ENCODE measurements at regions not wholly inside any gene's neighbourhood (a gene's known extent, or its start where the extent isn't known, plus 50 kb on each side); places are given as distances from the start of the nearest gene placed in this dataset.

- POLR2A ChIA-PET (ENCODE audit: unreplicated experiment): no interaction called here
- TF ChIP-seq EZH2phosphoT487 (IDR thresholded peaks at IDR 0.05; ENCODE audit: borderline replicate concordance, low read length) (no peak), EZH2 (IDR thresholded peaks at IDR 0.05; ENCODE audit: low read length, unreplicated experiment) (no peak), CTCF (conservative IDR thresholded peaks at IDR 0.05; ENCODE audit: low read depth, low read length) (no peak)
- DNase-seq: no peak
- CTCF ChIA-PET: no interaction called here
- Histone ChIP-seq H4K20me1 (ENCODE audit: low read length) (no peaks in the 10 kb centered on the region), H3K79me2 (ENCODE audit: low read length) (no peaks in the 10 kb centered on the region), H3F3A (ENCODE audit: low read length, unreplicated experiment) (no peaks in the 10 kb centered on the region), H3K36me3 (ENCODE audit: low read depth, low read length) (no peaks in the 10 kb centered on the region), H3K9me3 (ENCODE audit: low read length) (no peaks in the 10 kb centered on the region), H3K27ac (ENCODE audit: low read length) (no peak overlapping the region), H3K27me3 (ENCODE audit: low read length) (no peaks in the 10 kb centered on the region), H3K4me1 (ENCODE audit: insufficient read depth, low read length) (no peaks in the 10 kb centered on the region), H3K9me2 (replicated peaks; ENCODE audit: low read length) (no peaks in the 10 kb centered on the region), H3K4me2 (ENCODE audit: low read length) (no peak overlapping the region), H2AFZ (ENCODE audit: low read length) (no peak overlapping the region), H3K9ac (ENCODE audit: low read length) (no peak overlapping the region), H3K4me3 (ENCODE audit: low read length) (no peak overlapping the region)
- no TSS peak for BruUV-seq (replicated peaks)
- no peak for ATAC-seq
- intact Hi-C loops (cut with micrococcal nuclease): no loop called here
Measured at GRCh38 chr18:37874721-37875120, 309.1 kb upstream of the CELF4 start.

DNA sequence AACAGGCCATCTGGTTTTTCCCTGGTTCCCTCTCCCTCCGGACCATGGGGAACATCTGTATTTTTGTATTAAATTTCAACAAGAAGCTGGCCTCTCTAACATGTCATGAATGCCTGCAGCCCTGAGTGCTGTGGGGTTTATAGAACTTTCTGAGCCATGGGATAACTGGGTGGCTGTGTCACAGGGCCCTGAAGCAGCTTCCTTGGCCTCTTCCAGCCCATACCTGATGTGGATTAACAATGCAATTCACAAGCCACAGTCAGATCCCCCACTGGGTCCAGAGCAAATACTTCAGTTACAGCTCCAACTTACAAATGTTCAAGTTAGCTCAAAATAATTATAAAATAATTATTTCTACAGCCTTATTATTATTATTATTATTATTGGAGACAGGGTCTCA, 307.8 kb upstream of the CELF4 start:
- Histone ChIP-seq H3K36me3 (ENCODE audit: low read depth, low read length) (no peaks in the 10 kb centered on the region), H3K9ac (ENCODE audit: low read length) (no peak overlapping the region), H3K9me2 (replicated peaks; ENCODE audit: low read length) (no peaks in the 10 kb centered on the region), H3K27me3 (ENCODE audit: low read length) (no peaks in the 10 kb centered on the region), H2AFZ (ENCODE audit: low read length) (no peak overlapping the region), H3K4me2 (ENCODE audit: low read length) (no peak overlapping the region), H3K4me3 (ENCODE audit: low read length) (no peak overlapping the region), H4K20me1 (ENCODE audit: low read length) (no peaks in the 10 kb centered on the region), H3K4me1 (ENCODE audit: insufficient read depth, low read length) (no peaks in the 10 kb centered on the region), H3K27ac (ENCODE audit: low read length) (no peak overlapping the region), H3K9me3 (ENCODE audit: low read length) (no peaks in the 10 kb centered on the region), H3F3A (ENCODE audit: low read length, unreplicated experiment) (no peaks in the 10 kb centered on the region), H3K79me2 (ENCODE audit: low read length) (no peaks in the 10 kb centered on the region)
- TF ChIP-seq EZH2 (IDR thresholded peaks at IDR 0.05; ENCODE audit: low read length, unreplicated experiment) (no peak), CTCF (conservative IDR thresholded peaks at IDR 0.05; ENCODE audit: low read depth, low read length) (no peak), EZH2phosphoT487 (IDR thresholded peaks at IDR 0.05; ENCODE audit: borderline replicate concordance, low read length) (no peak)
- intact Hi-C loops (cut with micrococcal nuclease): no loop called here
- DNase-seq: no peak
- no peak for ATAC-seq
- ChIA-PET POLR2A (ENCODE audit: unreplicated experiment) (no interaction called here), CTCF (no interaction called here)
- BruUV-seq (replicated peaks): no TSS peak

GRCh38 chr18:37872562-37872961, 307.0 kb upstream of the CELF4 start:
- Histone ChIP-seq H2AFZ (ENCODE audit: low read length) (no peak overlapping the region), H3K9ac (ENCODE audit: low read length) (no peak overlapping the region), H3K4me1 (ENCODE audit: insufficient read depth, low read length) (no peaks in the 10 kb centered on the region), H3K9me3 (ENCODE audit: low read length) (no peaks in the 10 kb centered on the region), H3K9me2 (replicated peaks; ENCODE audit: low read length) (no peaks in the 10 kb centered on the region), H3K27me3 (ENCODE audit: low read length) (no peaks in the 10 kb centered on the region), H3K4me3 (ENCODE audit: low read length) (no peak overlapping the region), H3K4me2 (ENCODE audit: low read length) (no peak overlapping the region), H4K20me1 (ENCODE audit: low read length) (no peaks in the 10 kb centered on the region), H3K36me3 (ENCODE audit: low read depth, low read length) (no peaks in the 10 kb centered on the region), H3F3A (ENCODE audit: low read length, unreplicated experiment) (no peaks in the 10 kb centered on the region), H3K27ac (ENCODE audit: low read length) (no peak overlapping the region), H3K79me2 (ENCODE audit: low read length) (no peaks in the 10 kb centered on the region)
- intact Hi-C loops (cut with micrococcal nuclease): no loop called here
- no peak for TF ChIP-seq EZH2 (IDR thresholded peaks at IDR 0.05; ENCODE audit: low read length, unreplicated experiment)
- no peak for TF ChIP-seq CTCF (conservative IDR thresholded peaks at IDR 0.05; ENCODE audit: low read depth, low read length)
- no peak for TF ChIP-seq EZH2phosphoT487 (IDR thresholded peaks at IDR 0.05; ENCODE audit: borderline replicate concordance, low read length)
- ATAC-seq (no peak), DNase-seq (no peak)
- CTCF ChIA-PET: no interaction called here
- BruUV-seq (replicated peaks): no TSS peak
- POLR2A ChIA-PET (ENCODE audit: unreplicated experiment): no interaction called here
